ENCODE measurements at regions not wholly inside any gene's neighbourhood (a gene's known extent, or its start where the extent isn't known, plus 50 kb on each side); places are given as distances from the start of the nearest gene placed in this dataset.

GRCh38 chr5:158573829-158574228 is 525.9 kb downstream of the EBF1 start:
- no peak for TF ChIP-seq CTCF (conservative IDR thresholded peaks at IDR 0.05; ENCODE audit: low read depth, low read length)
- no peak for DNase-seq (ENCODE audit: low read depth)
- no peak overlapping the region for H3K4me3 ChIP-seq (ENCODE audit: low read depth, low read length)

- H3K4me3 ChIP-seq (ENCODE audit: low read depth, low read length) = no peak overlapping the region
- no peak for DNase-seq (ENCODE audit: low read depth)
- no peak for TF ChIP-seq CTCF (conservative IDR thresholded peaks at IDR 0.05; ENCODE audit: low read depth, low read length)
Measured at GRCh38 chr5:158570502-158570901, 529.2 kb downstream of the EBF1 start.

GRCh38 chr5:158569534-158569933 is 530.2 kb downstream of the EBF1 start:
- H3K4me3 ChIP-seq (ENCODE audit: low read depth, low read length) = no peak overlapping the region
- no peak for DNase-seq (ENCODE audit: low read depth)
- TF ChIP-seq CTCF (conservative IDR thresholded peaks at IDR 0.05; ENCODE audit: low read depth, low read length) = no peak

GRCh38 chr5:158565017-158565789 is 534.5 kb downstream of the EBF1 start:
- no peak for TF ChIP-seq CTCF (conservative IDR thresholded peaks at IDR 0.05; ENCODE audit: low read depth, low read length)
- H3K4me3 ChIP-seq (ENCODE audit: low read depth, low read length) = no peak overlapping the region
- DNase-seq (ENCODE audit: low read depth) = no peak

GRCh38 chr5:158563760-158564390 is 535.8 kb downstream of the EBF1 start:
- no peak for TF ChIP-seq CTCF (conservative IDR thresholded peaks at IDR 0.05; ENCODE audit: low read depth, low read length)
- DNase-seq (ENCODE audit: low read depth) = no peak
- no peak overlapping the region for H3K4me3 ChIP-seq (ENCODE audit: low read depth, low read length)

- DNase-seq (ENCODE audit: low read depth) = no peak
- no peak overlapping the region for H3K4me3 ChIP-seq (ENCODE audit: low read depth, low read length)
- no peak for TF ChIP-seq CTCF (conservative IDR thresholded peaks at IDR 0.05; ENCODE audit: low read depth, low read length)
Measured at GRCh38 chr5:158561562-158562190, 538.0 kb downstream of the EBF1 start.
